ENCODE measurements at regions not wholly inside any gene's neighbourhood (a gene's known extent, or its start where the extent isn't known, plus 50 kb on each side); places are given as distances from the start of the nearest gene placed in this dataset.
A peak's percentile ranks its signal among the peaks of the same experiment; 100 is the strongest.

GRCh38 chr10:78571286-78571685 is 497.5 kb upstream of the ZMIZ1 start:
- H3K27ac Mint-ChIP-seq = no peak overlapping the region
- DNase-seq (ENCODE audit: low spot score) = no peak
- H3K9me3 Mint-ChIP-seq = no peaks in the 10 kb centered on the region
- H3K27me3 Mint-ChIP-seq (ENCODE audit: insufficient read depth) = peaks cover 6% of the 10 kb centered on the region
- H3K36me3 Mint-ChIP-seq (ENCODE audit: low read depth) = no peaks in the 10 kb centered on the region
- no peaks in the 10 kb centered on the region for H3K4me1 Mint-ChIP-seq (ENCODE audit: low read depth)
- no peak overlapping the region for H3K4me3 Mint-ChIP-seq
- intact Hi-C loops (cut with micrococcal nuclease) = loop anchor here (10.0 kb wide), 1 partner anchor 194 kb away; no protein-coding TSS in a partner anchor

DNA sequence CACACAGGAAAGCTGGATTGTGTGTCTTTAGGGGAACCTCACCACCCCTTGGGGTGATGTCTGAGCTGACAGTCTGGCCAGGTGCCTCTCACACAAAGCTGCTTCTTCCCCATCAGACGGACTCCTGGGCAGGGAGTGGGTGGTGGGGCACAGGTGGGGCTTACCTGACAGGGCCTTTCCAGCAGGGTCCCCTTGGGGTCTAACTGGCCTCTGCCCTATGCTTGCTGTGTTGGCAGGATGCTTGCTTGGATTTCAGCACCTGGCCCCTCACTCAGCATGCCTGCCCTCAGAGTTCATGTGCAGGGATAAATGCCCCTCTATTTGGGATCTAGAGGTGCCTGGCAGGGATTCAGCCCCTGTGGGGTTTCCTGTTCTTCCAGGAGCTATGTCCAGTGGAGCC is 496.9 kb upstream of the ZMIZ1 start:
- Mint-ChIP-seq H3K4me1 (ENCODE audit: low read depth) (no peaks in the 10 kb centered on the region), H3K9me3 (no peaks in the 10 kb centered on the region), H3K4me3 (no peak overlapping the region), H3K27me3 (ENCODE audit: insufficient read depth) (peaks cover 6% of the 10 kb centered on the region), H3K27ac (no peak overlapping the region), H3K36me3 (ENCODE audit: low read depth) (no peaks in the 10 kb centered on the region)
- DNase-seq (ENCODE audit: low spot score) = no peak
- intact Hi-C loops (cut with micrococcal nuclease) = loop anchor here (10.0 kb wide), 1 partner anchor 193 kb away; no protein-coding TSS in a partner anchor

- H3K27ac Mint-ChIP-seq = no peak overlapping the region
- H3K9me3 Mint-ChIP-seq = no peaks in the 10 kb centered on the region
- no peaks in the 10 kb centered on the region for H3K36me3 Mint-ChIP-seq (ENCODE audit: low read depth)
- no peaks in the 10 kb centered on the region for H3K27me3 Mint-ChIP-seq (ENCODE audit: insufficient read depth)
- no peak for DNase-seq (ENCODE audit: low spot score)
- intact Hi-C loops (cut with micrococcal nuclease) = loop anchor here (10.0 kb wide), 1 partner anchor 192 kb away; no protein-coding TSS in a partner anchor
- H3K4me3 Mint-ChIP-seq = no peak overlapping the region
- H3K4me1 Mint-ChIP-seq (ENCODE audit: low read depth) = peaks cover under 1% of the 10 kb centered on the region
Observed at GRCh38 chr10:78572565-78572964, 496.2 kb upstream of the ZMIZ1 start.

GRCh38 chr10:78574547-78574946 is 494.2 kb upstream of the ZMIZ1 start:
- Mint-ChIP-seq H3K36me3 (ENCODE audit: low read depth) (peaks cover 2% of the 10 kb centered on the region), H3K4me1 (ENCODE audit: low read depth) (peaks cover 17% of the 10 kb centered on the region), H3K9me3 (no peaks in the 10 kb centered on the region), H3K27me3 (ENCODE audit: insufficient read depth) (no peaks in the 10 kb centered on the region), H3K27ac (no peak overlapping the region), H3K4me3 (no peak overlapping the region)
- intact Hi-C loops (cut with micrococcal nuclease) = loop anchor here (10.0 kb wide), 1 partner anchor 190 kb away; no protein-coding TSS in a partner anchor
- no peak for DNase-seq (ENCODE audit: low spot score)

- H3K4me3 Mint-ChIP-seq = no peak overlapping the region
- peaks cover 17% of the 10 kb centered on the region for H3K4me1 Mint-ChIP-seq (ENCODE audit: low read depth)
- H3K36me3 Mint-ChIP-seq (ENCODE audit: low read depth) = peaks cover 2% of the 10 kb centered on the region
- H3K27me3 Mint-ChIP-seq (ENCODE audit: insufficient read depth) = no peaks in the 10 kb centered on the region
- intact Hi-C loops (cut with micrococcal nuclease) = loop anchor here (5.0 to 10.0 kb wide), 2 partner anchors 189 to 872 kb away; partner anchors contain the start of gene ZCCHC24
- H3K27ac Mint-ChIP-seq = no peak overlapping the region
- no peaks in the 10 kb centered on the region for H3K9me3 Mint-ChIP-seq
- DNase-seq (ENCODE audit: low spot score) = no peak
Observed at GRCh38 chr10:78575400-78575799, 493.4 kb upstream of the ZMIZ1 start.

GRCh38 chr10:78576276-78576675 is 492.5 kb upstream of the ZMIZ1 start:
- Mint-ChIP-seq H3K4me1 (ENCODE audit: low read depth) (peaks cover 17% of the 10 kb centered on the region), H3K4me3 (no peak overlapping the region), H3K36me3 (ENCODE audit: low read depth) (peaks cover 2% of the 10 kb centered on the region), H3K27ac (no peak overlapping the region), H3K27me3 (ENCODE audit: insufficient read depth) (no peaks in the 10 kb centered on the region), H3K9me3 (no peaks in the 10 kb centered on the region)
- no peak for DNase-seq (ENCODE audit: low spot score)
- intact Hi-C loops (cut with micrococcal nuclease) = loop anchor here (5.0 to 10.0 kb wide), 2 partner anchors 189 to 871 kb away; partner anchors contain the start of gene ZCCHC24

- no peak overlapping the region for H3K27ac Mint-ChIP-seq
- H3K9me3 Mint-ChIP-seq = no peaks in the 10 kb centered on the region
- intact Hi-C loops (cut with micrococcal nuclease) = loop anchor here (2.0 to 10.0 kb wide), 3 partner anchors 187 to 870 kb away; partner anchors contain the start of genes POLR3A and ZCCHC24
- peaks cover 2% of the 10 kb centered on the region for H3K36me3 Mint-ChIP-seq (ENCODE audit: low read depth)
- no peak overlapping the region for H3K4me3 Mint-ChIP-seq
- no peaks in the 10 kb centered on the region for H3K27me3 Mint-ChIP-seq (ENCODE audit: insufficient read depth)
- no peak for DNase-seq (ENCODE audit: low spot score)
- H3K4me1 Mint-ChIP-seq (ENCODE audit: low read depth) = peaks cover 17% of the 10 kb centered on the region
Observed at GRCh38 chr10:78577712-78578111, 491.1 kb upstream of the ZMIZ1 start.

DNA sequence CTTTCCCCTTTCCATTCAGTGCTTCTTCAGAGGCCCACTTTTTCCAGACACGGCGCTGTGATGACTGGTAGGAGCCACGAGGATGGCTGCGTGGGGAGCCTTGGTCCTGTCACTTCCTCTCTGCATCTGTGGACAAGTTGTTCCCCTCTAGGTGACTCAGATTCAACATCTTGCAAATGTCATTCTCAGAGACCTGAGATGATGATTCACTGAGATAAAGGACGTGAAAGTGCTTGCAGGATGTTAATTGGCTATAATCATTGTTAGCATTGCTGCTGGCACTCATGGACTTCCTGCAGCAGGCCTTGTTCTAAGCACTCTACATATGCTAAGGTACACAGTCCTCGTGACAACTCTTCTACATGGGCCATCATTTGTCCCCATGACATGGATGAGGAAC is 489.8 kb upstream of the ZMIZ1 start:
- H3K27me3 Mint-ChIP-seq (ENCODE audit: insufficient read depth) = no peaks in the 10 kb centered on the region
- peak overlapping the region; percentile 92 for H3K27ac Mint-ChIP-seq
- no peaks in the 10 kb centered on the region for H3K9me3 Mint-ChIP-seq
- H3K4me1 Mint-ChIP-seq (ENCODE audit: low read depth) = peaks cover 17% of the 10 kb centered on the region
- DNase-seq (ENCODE audit: low spot score) = peak; percentile 26
- intact Hi-C loops (cut with micrococcal nuclease) = loop anchor here (1.0 to 10.0 kb wide), 5 partner anchors 186 to 868 kb away; partner anchors contain the start of genes POLR3A, ZCCHC24 and ZMIZ1
- H3K36me3 Mint-ChIP-seq (ENCODE audit: low read depth) = peaks cover 2% of the 10 kb centered on the region
- no peak overlapping the region for H3K4me3 Mint-ChIP-seq

- DNase-seq (ENCODE audit: low spot score) = no peak
- H3K36me3 Mint-ChIP-seq (ENCODE audit: low read depth) = peaks cover 2% of the 10 kb centered on the region
- peaks cover 17% of the 10 kb centered on the region for H3K4me1 Mint-ChIP-seq (ENCODE audit: low read depth)
- H3K27ac Mint-ChIP-seq = peak overlapping the region; percentile 92
- intact Hi-C loops (cut with micrococcal nuclease) = loop anchor here (1.0 to 10.0 kb wide), 5 partner anchors 185 to 868 kb away; partner anchors contain the start of genes POLR3A, ZCCHC24 and ZMIZ1
- H3K4me3 Mint-ChIP-seq = no peak overlapping the region
- H3K27me3 Mint-ChIP-seq (ENCODE audit: insufficient read depth) = no peaks in the 10 kb centered on the region
- no peaks in the 10 kb centered on the region for H3K9me3 Mint-ChIP-seq
Observed at GRCh38 chr10:78579576-78579975, 489.2 kb upstream of the ZMIZ1 start.

DNA sequence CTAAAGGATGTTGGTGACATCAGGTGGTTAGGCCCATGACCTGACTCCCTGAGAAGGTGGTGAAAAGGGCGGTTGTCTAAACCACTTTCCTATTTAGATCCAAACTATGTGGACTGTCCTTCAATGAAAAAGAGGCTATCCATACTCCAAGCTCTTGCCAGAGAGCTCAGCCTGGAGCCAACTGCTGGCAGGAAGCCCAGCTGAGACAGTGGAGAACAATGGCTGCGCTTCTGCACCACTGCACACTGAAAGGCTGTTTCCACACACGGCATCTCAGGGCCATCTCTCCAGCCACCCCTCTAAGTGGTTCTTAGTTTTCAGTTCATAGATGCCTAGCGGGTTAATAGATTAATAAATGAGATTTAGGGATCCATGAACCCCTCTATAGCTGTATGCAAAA is 488.8 kb upstream of the ZMIZ1 start:
- Mint-ChIP-seq H3K4me3 (no peak overlapping the region), H3K36me3 (ENCODE audit: low read depth) (peaks cover 2% of the 10 kb centered on the region), H3K4me1 (ENCODE audit: low read depth) (peaks cover 17% of the 10 kb centered on the region), H3K27ac (peak overlapping the region; percentile 92), H3K27me3 (ENCODE audit: insufficient read depth) (no peaks in the 10 kb centered on the region), H3K9me3 (no peaks in the 10 kb centered on the region)
- intact Hi-C loops (cut with micrococcal nuclease) = loop anchor here (1.0 to 10.0 kb wide), 5 partner anchors 185 to 867 kb away; partner anchors contain the start of genes POLR3A, ZCCHC24 and ZMIZ1
- DNase-seq (ENCODE audit: low spot score) = no peak

DNA sequence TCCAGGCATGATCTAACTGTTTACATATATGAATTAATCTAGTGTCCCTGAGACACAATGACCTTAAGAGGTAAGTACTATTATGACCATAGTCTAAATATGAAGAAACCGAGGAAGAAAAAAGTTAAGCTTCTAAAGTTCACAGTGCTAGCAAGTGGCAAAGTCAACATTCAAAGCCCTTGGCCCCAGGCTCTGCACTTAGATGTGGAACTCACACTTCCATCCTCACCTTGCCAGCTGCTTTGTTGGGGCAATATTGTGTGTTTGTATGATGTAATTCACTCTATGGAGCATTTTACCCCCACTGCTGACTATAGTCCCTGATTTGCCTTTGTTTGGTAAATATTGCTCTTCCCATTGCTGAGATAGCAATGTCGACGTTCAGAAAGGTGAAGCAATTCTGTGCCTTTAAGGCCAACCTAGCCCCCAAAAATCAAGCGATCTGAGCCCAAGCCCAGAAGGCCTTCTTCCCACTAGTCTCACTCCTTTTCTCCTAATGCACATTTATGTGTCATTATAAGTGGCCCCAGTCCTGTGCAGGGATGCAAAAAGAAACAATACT is 487.6 kb upstream of the ZMIZ1 start:
- Mint-ChIP-seq H3K27ac (peak overlapping the region; percentile 27), H3K9me3 (no peaks in the 10 kb centered on the region)
- intact Hi-C loops (cut with micrococcal nuclease) = no loop called here

DNA sequence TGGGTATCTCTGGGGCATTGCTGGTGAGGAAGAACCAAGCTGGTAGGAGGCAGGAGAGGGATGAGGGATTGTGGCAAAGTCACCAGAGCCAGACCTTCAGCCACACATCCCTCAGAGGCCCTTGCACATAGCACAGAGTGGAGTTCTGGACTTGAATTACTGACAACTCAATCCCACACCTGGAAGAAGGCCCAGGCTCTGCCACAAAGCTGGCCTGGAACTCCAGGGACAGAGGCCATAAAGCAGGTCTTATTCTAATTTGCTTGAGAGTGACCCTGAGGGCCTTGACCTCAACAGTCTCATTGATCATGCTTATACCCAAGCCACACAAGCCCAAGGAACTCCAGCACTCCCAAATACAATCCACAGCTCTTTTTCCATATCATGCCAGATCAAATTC is 486.2 kb upstream of the ZMIZ1 start:
- no peak for DNase-seq (ENCODE audit: low spot score)
- Mint-ChIP-seq H3K4me1 (ENCODE audit: low read depth) (peaks cover 17% of the 10 kb centered on the region), H3K4me3 (no peak overlapping the region), H3K9me3 (no peaks in the 10 kb centered on the region), H3K27me3 (ENCODE audit: insufficient read depth) (no peaks in the 10 kb centered on the region), H3K36me3 (ENCODE audit: low read depth) (peaks cover 2% of the 10 kb centered on the region), H3K27ac (no peak overlapping the region)
- intact Hi-C loops (cut with micrococcal nuclease) = no loop called here

More for the DNA sequence above, 487.6 kb upstream of the ZMIZ1 start:
- Mint-ChIP-seq H3K4me3 (no peak overlapping the region), H3K4me1 (ENCODE audit: low read depth) (peaks cover 17% of the 10 kb centered on the region), H3K36me3 (ENCODE audit: low read depth) (peaks cover 2% of the 10 kb centered on the region), H3K27me3 (ENCODE audit: insufficient read depth) (no peaks in the 10 kb centered on the region)
- no peak for DNase-seq (ENCODE audit: low spot score)

DNA sequence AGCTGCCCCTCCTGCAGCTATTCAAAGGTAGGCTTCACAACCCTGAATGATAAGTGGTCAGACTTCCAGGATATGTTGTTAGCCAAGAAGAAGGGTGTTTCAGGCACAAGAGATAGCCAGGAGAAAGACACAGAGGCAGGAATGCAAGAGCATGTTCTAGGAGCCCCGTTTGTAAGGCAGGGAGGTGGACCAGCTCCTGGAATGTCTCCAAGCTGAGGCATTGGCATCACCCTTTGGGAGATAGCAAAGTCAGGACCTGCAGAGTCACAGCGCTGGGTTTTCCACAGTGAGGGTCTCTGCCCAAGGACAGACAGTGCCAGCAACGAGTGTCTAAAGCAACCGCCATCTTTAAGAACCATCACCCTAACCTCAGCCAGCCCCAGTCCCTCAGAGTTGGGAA is 484.5 kb upstream of the ZMIZ1 start:
- H3K27me3 Mint-ChIP-seq (ENCODE audit: insufficient read depth) = no peaks in the 10 kb centered on the region
- H3K36me3 Mint-ChIP-seq (ENCODE audit: low read depth) = no peaks in the 10 kb centered on the region
- H3K27ac Mint-ChIP-seq = no peak overlapping the region
- no peak overlapping the region for H3K4me3 Mint-ChIP-seq
- DNase-seq (ENCODE audit: low spot score) = no peak
- no peaks in the 10 kb centered on the region for H3K9me3 Mint-ChIP-seq
- intact Hi-C loops (cut with micrococcal nuclease) = no loop called here
- peaks cover 2% of the 10 kb centered on the region for H3K4me1 Mint-ChIP-seq (ENCODE audit: low read depth)

Measured in activated T-helper 1 cell treated with anti-CD3 and anti-CD28 coated beads, Interleukin-12 subunit alpha, Interleukin-12 subunit beta, Interleukin-2, Interleukin-4 antibody, amounts not matched to agents 30 ng/mL and 10 ng/mL and 1 ng/mL, durations not matched to agents 14 hours and 24 hours and 36 hours (primary cell).